Transverse colon (tissue), 4 donors: ENCODE measurements at regions not wholly inside any gene's neighbourhood (a gene's known extent, or its start where the extent isn't known, plus 50 kb on each side); places are given as distances from the start of the nearest gene placed in this dataset.

ENCODE experiments used
- DNase-seq: peaks from one replicate; pipeline ENCODE4 v3.0.0-alpha.2; 2019
- H3K27ac ChIP-seq, 4 donors: fragments of 200-600 bp; sonication (generic); 2 replicates each; pipeline ENCODE4 v1.5.1; 2016 to 2018; ENCODE audit warnings: inconsistent platforms in 4 of 4
- H3K27me3 ChIP-seq: fragments of 200-600 bp; sonication (generic); 2 replicates; pipeline ENCODE4 v1.5.1; 2017; ENCODE audit warnings: inconsistent platforms
- H3K36me3 ChIP-seq, 4 donors: fragments of 200-600 bp; sonication (generic); 2 replicates each; pipeline ENCODE4 v1.5.1; 2017 to 2019; ENCODE audit warnings: inconsistent platforms in 4 of 4
- H3K4me1 ChIP-seq, 4 donors: fragments of 200-600 bp; sonication (generic); 2 replicates each; pipeline ENCODE4 v1.5.1; 2017 to 2020; ENCODE audit warnings: inconsistent platforms in 4 of 4
- H3K4me3 ChIP-seq, 4 donors: fragments of 200-600 bp; sonication (generic); 1 replicate in 1 of 4; 2 replicates in 3 of 4; pipeline versions ENCODE4 v1.5.1 to v1.6.1; 2017 to 2019; ENCODE audit warnings: inconsistent platforms in 4 of 4
- H3K9me3 ChIP-seq, 2 donors: fragments of 200-600 bp; sonication (generic); 2 replicates each; pipeline ENCODE4 v1.5.1; 2017 to 2019; ENCODE audit warnings: inconsistent platforms in 2 of 2
- EP300 ChIP-seq: sonication (generic); formaldehyde crosslinking; IDR thresholded peaks from one replicate; pipeline ENCODE4 v1.6.1; 2017; ENCODE audit warnings: antibody characterized with exemption, low read depth
- POLR2A ChIP-seq: fragments of 450-650 bp; IDR thresholded peaks from one replicate; pipeline ENCODE4 v1.6.1; 2016; ENCODE audit warnings: antibody characterized with exemption, mild to moderate bottlenecking, moderate library complexity
- POLR2AphosphoS5 ChIP-seq, 3 donors: sonication (generic); formaldehyde crosslinking; IDR thresholded peaks; one replicate each; pipeline ENCODE4 v1.6.1; 2016; ENCODE audit warnings: antibody characterized with exemption in 3 of 3
- WGBS, 2 donors: methylation state at CpG; one replicate each; pipeline ENCODE4 v1.1.5; 2018; ENCODE audit warnings: low coverage in 1 of 2; 5-methylcytosine and 5-hydroxymethylcytosine counted together
- in situ Hi-C, 4 donors: fragments of 200-750 bp; cut with MboI; loops; one replicate each; pipeline versions ENCODE4 v1.15.0 to v1.15.1; 2017; ENCODE audit warnings: low sequenced_read_pairs in 3 of 4, low pct_ligation_motif_present in 1 of 4, low pct_unique_long_range_greater_than_20kb in 1 of 4
- intact Hi-C: fragments of 100-400 bp; cut with DNase I; formaldehyde crosslinking; loops from one replicate; pipeline ENCODE4 v1.15.1; 2023; ENCODE audit warnings: low total_unique reads
- TF ChIP-seq, protein P1 (sequence below), 5 experiments: fragments of 200-600 bp in 3 of 5; fragments of 450-650 bp in 2 of 5; sonication (generic) in 3 of 5; IDR thresholded peaks; 1 replicate in 2 of 5; 2 replicates in 3 of 5; pipeline ENCODE4 v1.5.1; 2016 to 2017; ENCODE audit warnings: antibody characterized with exemption in 5 of 5, inconsistent platforms in 3 of 5, mild to moderate bottlenecking in 2 of 5, moderate library complexity in 1 of 5

DNA sequence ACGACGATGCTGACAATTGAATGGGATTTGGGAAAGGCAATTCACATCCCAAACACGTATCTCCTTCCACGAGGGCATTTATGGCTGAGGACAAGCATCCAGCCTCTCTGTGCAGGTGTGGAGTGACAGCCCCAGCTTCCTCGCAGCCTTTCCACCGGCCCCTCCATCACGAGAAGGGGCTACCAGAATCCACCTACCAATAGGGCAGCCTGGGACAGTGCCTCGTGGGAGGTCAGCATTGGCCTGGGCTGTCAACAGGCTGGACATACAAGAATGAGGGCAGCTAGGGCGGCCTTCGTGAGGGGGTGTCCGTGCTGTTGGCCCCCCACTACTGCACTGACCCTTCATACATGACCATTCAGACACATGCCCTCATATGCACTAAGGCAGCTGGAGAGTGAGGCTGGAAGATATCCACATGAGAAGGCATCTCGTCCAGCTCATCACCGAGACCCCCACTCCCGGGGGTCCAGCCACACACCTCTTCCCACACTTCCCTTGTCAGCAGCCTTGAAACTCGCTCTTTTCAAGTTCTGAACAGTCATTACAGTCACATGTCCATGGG lies 81.0 kb upstream of the ADRA2C start:
- no peak overlapping the region for H3K27ac ChIP-seq
- no peaks in the 10 kb centered on the region for H3K36me3 ChIP-seq
- no peak overlapping the region for H3K4me3 ChIP-seq
- intact Hi-C loops, result no loop called here
- no peaks in the 10 kb centered on the region for H3K9me3 ChIP-seq
- DNase-seq, result no peak
- H3K27me3 ChIP-seq, result no peaks in the 10 kb centered on the region
- 72% methylated on average over 15 of the region's 15 CpGs; no CpG with 5 or more reads in 1 of the 2 donors for WGBS, 2 donors
- TF ChIP-seq POLR2A, result no peak
- TF ChIP-seq POLR2AphosphoS5 (IDR thresholded peaks at IDR 0.05), result no peak
- TF ChIP-seq EP300, result no peak
- TF ChIP-seq, protein P1, sequence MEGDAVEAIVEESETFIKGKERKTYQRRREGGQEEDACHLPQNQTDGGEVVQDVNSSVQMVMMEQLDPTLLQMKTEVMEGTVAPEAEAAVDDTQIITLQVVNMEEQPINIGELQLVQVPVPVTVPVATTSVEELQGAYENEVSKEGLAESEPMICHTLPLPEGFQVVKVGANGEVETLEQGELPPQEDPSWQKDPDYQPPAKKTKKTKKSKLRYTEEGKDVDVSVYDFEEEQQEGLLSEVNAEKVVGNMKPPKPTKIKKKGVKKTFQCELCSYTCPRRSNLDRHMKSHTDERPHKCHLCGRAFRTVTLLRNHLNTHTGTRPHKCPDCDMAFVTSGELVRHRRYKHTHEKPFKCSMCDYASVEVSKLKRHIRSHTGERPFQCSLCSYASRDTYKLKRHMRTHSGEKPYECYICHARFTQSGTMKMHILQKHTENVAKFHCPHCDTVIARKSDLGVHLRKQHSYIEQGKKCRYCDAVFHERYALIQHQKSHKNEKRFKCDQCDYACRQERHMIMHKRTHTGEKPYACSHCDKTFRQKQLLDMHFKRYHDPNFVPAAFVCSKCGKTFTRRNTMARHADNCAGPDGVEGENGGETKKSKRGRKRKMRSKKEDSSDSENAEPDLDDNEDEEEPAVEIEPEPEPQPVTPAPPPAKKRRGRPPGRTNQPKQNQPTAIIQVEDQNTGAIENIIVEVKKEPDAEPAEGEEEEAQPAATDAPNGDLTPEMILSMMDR (IDR thresholded peaks at IDR 0.05), result no peak
- in situ Hi-C loops, result no loop called here
- H3K4me1 ChIP-seq, result no peaks in the 10 kb centered on the region

DNA sequence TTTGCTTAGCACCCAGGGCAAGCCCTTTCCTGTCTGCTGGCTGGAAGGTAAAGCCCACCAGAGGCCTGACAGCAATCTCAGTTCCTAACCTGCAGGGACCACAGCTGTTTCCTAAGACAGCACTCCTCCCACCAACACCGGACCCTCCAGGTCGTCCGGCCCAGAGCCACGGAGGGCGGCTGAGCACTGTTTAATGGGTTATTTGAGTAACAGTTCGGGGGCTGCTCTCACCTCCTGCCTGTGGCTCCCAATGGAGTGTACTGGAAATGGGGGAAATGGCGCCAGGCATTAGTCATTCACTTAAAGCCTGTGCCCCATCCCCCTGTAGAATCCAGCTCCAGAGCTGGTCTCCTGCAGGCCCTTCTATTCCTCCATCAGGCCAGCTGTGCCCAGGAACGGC lies 81.6 kb upstream of the ADRA2C start:
- Histone ChIP-seq H3K27me3 (no peaks in the 10 kb centered on the region), H3K36me3 (no peaks in the 10 kb centered on the region), H3K27ac (no peak overlapping the region), H3K9me3 (no peaks in the 10 kb centered on the region), H3K4me3 (no peak overlapping the region), H3K4me1 (no peaks in the 10 kb centered on the region)
- no peak for DNase-seq
- TF ChIP-seq, protein P1 (IDR thresholded peaks at IDR 0.05), result no peak
- TF ChIP-seq POLR2AphosphoS5 (IDR thresholded peaks at IDR 0.05) (no peak), POLR2A (no peak), EP300 (no peak)
- intact Hi-C loops (no loop called here), in situ Hi-C loops (no loop called here)
- WGBS, 2 donors, result 77 to 85% methylated on average over 4 to 8 of the region's 8 CpGs

DNA sequence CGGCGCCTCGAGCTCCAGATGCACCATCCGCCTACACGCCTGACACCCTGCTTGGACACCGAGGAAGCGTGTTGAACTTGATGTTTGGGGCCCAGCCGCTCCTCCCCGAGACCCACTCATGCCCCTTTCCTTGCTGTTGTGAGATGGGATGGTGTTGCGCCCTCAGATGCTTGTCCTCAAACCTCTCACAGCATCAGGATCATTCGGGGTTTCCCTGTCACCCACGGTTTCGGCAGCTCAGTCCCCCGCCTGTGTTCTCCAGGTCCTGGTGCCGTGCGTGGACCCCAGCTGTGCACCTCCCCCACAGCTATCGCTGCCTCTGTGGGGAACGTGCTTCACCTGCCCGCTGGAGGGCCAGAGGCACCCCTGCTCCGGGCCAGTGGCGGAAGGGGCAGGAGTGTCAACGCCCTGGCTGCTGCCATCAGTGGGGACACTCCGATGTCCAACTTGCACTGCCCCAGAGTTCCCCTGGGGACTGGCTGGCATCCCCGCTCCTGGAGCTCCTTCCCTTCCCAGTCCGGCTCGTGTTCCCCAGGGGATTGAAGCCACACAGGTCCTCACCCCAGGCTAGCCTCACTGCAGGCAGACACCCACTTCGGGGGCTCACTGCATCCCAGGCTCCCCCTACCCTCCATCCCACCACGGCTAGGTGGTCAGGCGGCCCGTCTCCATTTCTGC lies 82.3 kb upstream of the ADRA2C start:
- H3K36me3 ChIP-seq, result no peaks in the 10 kb centered on the region
- intact Hi-C loops, result no loop called here
- H3K9me3 ChIP-seq, result no peaks in the 10 kb centered on the region
- in situ Hi-C loops, result no loop called here
- no peak for DNase-seq
- TF ChIP-seq POLR2AphosphoS5 (IDR thresholded peaks at IDR 0.05) (no peak), EP300 (no peak), POLR2A (no peak)
- TF ChIP-seq, protein P1 (IDR thresholded peaks at IDR 0.05), result no peak
- no peaks in the 10 kb centered on the region for H3K27me3 ChIP-seq
- WGBS, 2 donors, result 87 to 88% methylated on average over 3 to 30 of the region's 30 CpGs
- no peak overlapping the region for H3K4me3 ChIP-seq
- H3K4me1 ChIP-seq, result no peaks in the 10 kb centered on the region
- no peak overlapping the region for H3K27ac ChIP-seq

DNA sequence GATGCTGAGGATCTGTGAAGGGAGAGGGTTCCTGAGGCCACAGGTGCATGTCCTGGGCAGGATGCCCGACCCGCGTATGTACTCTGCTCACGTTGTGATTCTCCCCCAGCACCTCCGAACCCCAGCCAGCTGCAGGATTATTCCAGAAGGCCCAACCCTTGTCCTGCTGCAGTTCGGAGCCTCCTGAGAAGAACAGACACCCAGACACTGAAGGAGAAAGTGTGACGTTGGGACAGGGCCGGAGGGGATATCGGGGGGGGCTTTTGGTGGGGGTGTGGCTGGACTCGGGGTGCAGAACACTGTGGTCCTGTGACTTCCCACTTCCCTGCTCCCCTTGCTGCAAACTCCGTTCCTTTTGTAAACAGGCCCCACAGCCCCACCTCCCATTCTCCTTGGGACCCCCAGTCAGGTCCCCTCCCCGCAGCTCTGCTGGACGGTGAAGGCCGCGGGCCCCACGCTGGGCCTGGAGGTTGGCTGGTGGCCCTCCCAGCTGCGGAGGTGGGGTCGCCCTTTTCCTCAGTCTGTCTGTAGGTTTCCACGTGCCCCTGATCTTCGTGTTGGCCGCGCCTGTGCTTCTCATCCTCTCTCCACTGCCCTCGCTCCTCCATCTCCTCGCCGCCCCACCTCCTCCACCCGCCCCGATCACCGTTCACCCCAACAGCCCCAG lies 83.0 kb upstream of the ADRA2C start:
- TF ChIP-seq POLR2A, result no peak

More for the DNA sequence above, 83.0 kb upstream of the ADRA2C start:
- DNase-seq, result no peak
- in situ Hi-C loops, result no loop called here
- WGBS, 2 donors, result 72 to 76% methylated on average over 7 to 28 of the region's 28 CpGs
- Histone ChIP-seq H3K27ac (no peak overlapping the region), H3K36me3 (no peaks in the 10 kb centered on the region), H3K27me3 (no peaks in the 10 kb centered on the region), H3K4me3 (no peak overlapping the region), H3K9me3 (no peaks in the 10 kb centered on the region), H3K4me1 (no peaks in the 10 kb centered on the region)
- intact Hi-C loops, result no loop called here
